Esophagus muscularis mucosa (tissue), 4 donors: ENCODE measurements at regions not wholly inside any gene's neighbourhood (a gene's known extent, or its start where the extent isn't known, plus 50 kb on each side); places are given as distances from the start of the nearest gene placed in this dataset.

ENCODE experiments used
- DNase-seq: peaks from one replicate; pipeline ENCODE4 v3.0.0-alpha.2; 2017; ENCODE audit errors: extremely low spot score
- H3K27ac ChIP-seq, 4 donors: fragments of 200-600 bp; sonication (generic); replicated peaks in 1 of 4; 1 replicate in 3 of 4; 2 replicates in 1 of 4; pipeline ENCODE4 v1.5.1; 2016 to 2019; ENCODE audit warnings: mild to moderate bottlenecking in 1 of 4
- H3K27me3 ChIP-seq, 4 donors: fragments of 200-600 bp; sonication (generic); one replicate each; pipeline versions ENCODE4 v1.5.1 to v1.6.0; 2016 to 2019
- H3K36me3 ChIP-seq, 4 donors: fragments of 200-600 bp; sonication (generic); one replicate each; pipeline ENCODE4 v1.5.1; 2016 to 2019
- H3K4me1 ChIP-seq, 4 donors: fragments of 200-600 bp; sonication (generic); one replicate each; pipeline ENCODE4 v1.5.1; 2016 to 2019
- H3K4me3 ChIP-seq, 4 donors: fragments of 200-600 bp; sonication (generic); 1 replicate in 2 of 4; 2 replicates in 2 of 4; pipeline ENCODE4 v1.5.1; 2016 to 2019; ENCODE audit warnings: mild to moderate bottlenecking in 4 of 4, moderate library complexity in 1 of 4
- H3K9me3 ChIP-seq, 4 donors: fragments of 200-600 bp; sonication (generic); 1 replicate in 3 of 4; 2 replicates in 1 of 4; pipeline ENCODE4 v1.5.1; 2016 to 2019
- EP300 ChIP-seq: sonication (generic); formaldehyde crosslinking; IDR thresholded peaks from one replicate; pipeline ENCODE4 v1.6.1; 2017; ENCODE audit warnings: antibody characterized with exemption
- POLR2A ChIP-seq: fragments of 450-650 bp; IDR thresholded peaks from one replicate; pipeline ENCODE4 v1.6.1; 2017; ENCODE audit warnings: antibody characterized with exemption, moderate library complexity, mild to moderate bottlenecking, low read depth
- POLR2AphosphoS5 ChIP-seq, 2 donors: sonication (generic); formaldehyde crosslinking; IDR thresholded peaks; one replicate each; pipeline ENCODE4 v1.6.1; 2017; ENCODE audit warnings: antibody characterized with exemption in 2 of 2
- WGBS: methylation state at CpG from one replicate; pipeline ENCODE4 v1.1.5; 2018; 5-methylcytosine and 5-hydroxymethylcytosine counted together
- intact Hi-C: fragments of 100-400 bp; cut with DNase I; formaldehyde crosslinking; loops from one replicate; pipeline ENCODE4 v1.15.1; 2023
- TF ChIP-seq, protein P1 (sequence below), 3 experiments: fragments of 200-600 bp in 2 of 3; fragments of 450-650 bp in 1 of 3; sonication (generic) in 2 of 3; IDR thresholded peaks; one replicate each; pipeline ENCODE4 v1.5.1; 2017 to 2019; ENCODE audit warnings: antibody characterized with exemption in 3 of 3, mild to moderate bottlenecking in 2 of 3, moderate library complexity in 1 of 3

DNA sequence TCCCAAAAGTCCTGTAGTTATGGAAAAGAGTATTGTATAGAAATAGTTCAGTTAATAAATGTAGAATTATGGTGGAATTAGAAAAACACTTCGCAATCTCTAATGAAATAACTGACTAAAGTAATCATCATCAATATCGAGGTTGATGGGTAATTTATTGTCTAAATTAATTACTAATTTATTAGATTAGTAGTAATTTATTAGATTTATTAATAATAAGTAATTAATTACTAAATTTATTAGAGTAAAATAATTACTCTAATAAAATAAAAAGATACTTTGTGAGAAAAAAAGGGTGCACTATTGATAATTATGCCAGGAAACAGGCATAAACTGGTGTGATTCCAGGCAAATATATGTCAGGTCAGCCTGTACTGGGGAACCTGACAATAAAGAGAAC is 455.6 kb downstream of the AASDHPPT start:
- 94% methylated on average over 2 of the region's 2 CpGs for WGBS
- Histone ChIP-seq H3K4me3 (no peak overlapping the region), H3K27me3 (no peaks in the 10 kb centered on the region), H3K36me3 (no peaks in the 10 kb centered on the region), H3K9me3 (peaks cover 0 to 2% (median 0%) of the 10 kb centered on the region in 4 donors), H3K4me1 (no peaks in the 10 kb centered on the region), H3K27ac (no peak overlapping the region)
- DNase-seq = no peak
- TF ChIP-seq POLR2A = no peak
- TF ChIP-seq EP300 = no peak
- TF ChIP-seq POLR2AphosphoS5 (IDR thresholded peaks at IDR 0.05) = no peak
- TF ChIP-seq, protein P1, sequence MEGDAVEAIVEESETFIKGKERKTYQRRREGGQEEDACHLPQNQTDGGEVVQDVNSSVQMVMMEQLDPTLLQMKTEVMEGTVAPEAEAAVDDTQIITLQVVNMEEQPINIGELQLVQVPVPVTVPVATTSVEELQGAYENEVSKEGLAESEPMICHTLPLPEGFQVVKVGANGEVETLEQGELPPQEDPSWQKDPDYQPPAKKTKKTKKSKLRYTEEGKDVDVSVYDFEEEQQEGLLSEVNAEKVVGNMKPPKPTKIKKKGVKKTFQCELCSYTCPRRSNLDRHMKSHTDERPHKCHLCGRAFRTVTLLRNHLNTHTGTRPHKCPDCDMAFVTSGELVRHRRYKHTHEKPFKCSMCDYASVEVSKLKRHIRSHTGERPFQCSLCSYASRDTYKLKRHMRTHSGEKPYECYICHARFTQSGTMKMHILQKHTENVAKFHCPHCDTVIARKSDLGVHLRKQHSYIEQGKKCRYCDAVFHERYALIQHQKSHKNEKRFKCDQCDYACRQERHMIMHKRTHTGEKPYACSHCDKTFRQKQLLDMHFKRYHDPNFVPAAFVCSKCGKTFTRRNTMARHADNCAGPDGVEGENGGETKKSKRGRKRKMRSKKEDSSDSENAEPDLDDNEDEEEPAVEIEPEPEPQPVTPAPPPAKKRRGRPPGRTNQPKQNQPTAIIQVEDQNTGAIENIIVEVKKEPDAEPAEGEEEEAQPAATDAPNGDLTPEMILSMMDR (IDR thresholded peaks at IDR 0.05) = no peak
- intact Hi-C loops = no loop called here

DNA sequence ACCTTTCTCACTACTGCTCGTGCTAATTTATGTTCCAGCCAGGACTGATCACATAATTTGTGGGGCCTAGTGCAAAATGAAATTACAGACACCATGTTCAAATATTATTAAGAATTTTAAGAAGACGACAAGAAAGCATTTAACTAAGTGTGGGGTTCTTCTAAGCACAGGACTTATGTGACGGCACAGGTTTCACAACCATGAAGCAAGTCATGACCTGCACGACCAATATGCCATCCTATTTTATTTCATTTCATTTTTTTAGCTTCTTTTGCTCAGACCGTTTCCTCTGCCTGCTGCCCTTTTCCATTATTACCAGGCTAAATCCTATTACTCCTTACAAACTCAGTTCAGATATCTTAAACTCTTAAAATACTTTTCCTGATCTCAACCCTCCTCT is 462.5 kb downstream of the AASDHPPT start:
- WGBS = 81% methylated on average over 5 of the region's 5 CpGs
- no peak for DNase-seq
- H3K27ac ChIP-seq = no peak overlapping the region
- intact Hi-C loops = no loop called here
- no peaks in the 10 kb centered on the region for H3K36me3 ChIP-seq
- TF ChIP-seq, protein P1 (IDR thresholded peaks at IDR 0.05) = no peak
- TF ChIP-seq POLR2AphosphoS5 (IDR thresholded peaks at IDR 0.05) = no peak
- no peak for TF ChIP-seq EP300
- TF ChIP-seq POLR2A = no peak
- H3K4me1 ChIP-seq = no peaks in the 10 kb centered on the region
- no peaks in the 10 kb centered on the region for H3K9me3 ChIP-seq
- H3K27me3 ChIP-seq = no peaks in the 10 kb centered on the region
- no peak overlapping the region for H3K4me3 ChIP-seq

DNA sequence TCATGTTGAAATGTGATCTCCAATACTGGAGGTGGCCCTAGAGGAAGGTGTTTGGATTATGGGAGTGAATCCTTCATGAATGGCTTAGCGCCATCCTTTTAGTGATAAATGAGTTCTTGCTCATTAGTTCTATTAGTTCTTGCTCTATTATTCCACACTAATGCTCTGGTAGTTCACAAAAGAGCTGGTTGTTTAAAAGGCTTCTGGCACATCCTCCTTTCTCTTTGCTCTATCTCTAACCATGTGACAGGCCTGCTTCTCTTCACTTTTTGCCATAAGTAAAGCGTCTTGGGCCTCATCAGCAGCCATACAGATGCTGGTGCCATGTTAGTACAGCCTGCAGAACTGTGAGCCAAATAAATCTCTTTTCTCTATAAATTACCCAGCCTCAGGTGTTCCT is 469.9 kb downstream of the GUCY1A2 start:
- no peaks in the 10 kb centered on the region for H3K9me3 ChIP-seq
- no peaks in the 10 kb centered on the region for H3K27me3 ChIP-seq
- intact Hi-C loops = no loop called here
- H3K27ac ChIP-seq = no peak overlapping the region
- H3K36me3 ChIP-seq = no peaks in the 10 kb centered on the region
- TF ChIP-seq, protein P1 (IDR thresholded peaks at IDR 0.05) = no peak
- TF ChIP-seq EP300 (no peak), POLR2A (no peak), POLR2AphosphoS5 (IDR thresholded peaks at IDR 0.05) (no peak)
- DNase-seq = no peak
- H3K4me1 ChIP-seq = no peaks in the 10 kb centered on the region
- 82% methylated on average over 2 of the region's 2 CpGs for WGBS
- H3K4me3 ChIP-seq = no peak overlapping the region

DNA sequence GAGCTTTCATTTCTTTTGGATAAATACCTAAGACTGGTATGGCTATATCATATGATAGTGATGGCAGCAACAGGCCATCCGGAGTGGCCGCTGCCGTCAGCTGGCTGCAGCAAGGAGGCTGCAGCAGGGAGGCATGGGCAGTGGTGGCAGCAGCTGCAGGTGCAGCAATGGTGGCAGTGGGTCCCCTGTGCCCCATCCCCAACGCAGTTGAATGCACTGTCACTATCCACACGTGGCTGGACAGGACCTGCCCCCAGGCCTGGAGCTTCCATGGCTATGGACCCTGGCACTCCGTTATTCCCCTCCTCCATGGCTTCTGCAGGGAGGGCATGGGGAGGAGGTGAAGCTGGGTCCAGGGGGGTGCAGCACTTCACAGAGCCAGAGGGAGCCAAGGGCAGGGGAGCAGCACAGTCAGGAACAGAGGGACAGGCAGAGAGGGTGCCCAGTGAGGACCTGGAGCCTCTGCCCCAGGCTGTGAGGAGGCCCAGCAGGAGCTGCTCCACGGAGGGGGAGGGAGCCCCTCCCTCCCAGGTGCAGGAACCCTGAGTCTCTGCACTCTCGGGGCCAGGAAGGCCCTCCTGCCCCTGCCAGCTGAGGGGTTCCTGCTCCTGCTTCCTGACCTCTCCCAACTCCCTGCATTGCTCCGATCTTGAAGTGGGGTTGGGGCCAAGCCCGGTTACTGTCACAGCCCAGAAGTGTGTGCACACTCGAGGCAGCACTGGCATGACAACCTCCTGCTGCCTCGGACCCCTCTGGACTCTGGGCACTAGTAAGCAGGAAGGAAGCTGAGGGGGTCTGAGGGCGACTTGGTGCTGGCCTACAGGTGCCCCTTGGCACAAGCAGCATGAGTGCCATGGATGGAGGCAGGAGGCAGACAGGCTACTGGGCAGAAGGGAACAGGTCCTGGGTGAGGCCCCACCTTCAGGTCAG is 466.3 kb downstream of the GUCY1A2 start:
- Histone ChIP-seq H3K4me1 (no peaks in the 10 kb centered on the region), H3K4me3 (no peak overlapping the region), H3K36me3 (no peaks in the 10 kb centered on the region), H3K27ac (no peak overlapping the region), H3K9me3 (peaks cover 0 to 6% (median 0%) of the 10 kb centered on the region in 4 donors), H3K27me3 (no peaks in the 10 kb centered on the region)
- WGBS = 84% methylated on average over 5 of the region's 13 CpGs
- no peak for DNase-seq
- no peak for TF ChIP-seq POLR2AphosphoS5 (IDR thresholded peaks at IDR 0.05)
- no peak for TF ChIP-seq EP300
- TF ChIP-seq POLR2A = no peak
- TF ChIP-seq, protein P1 (IDR thresholded peaks at IDR 0.05) = no peak
- intact Hi-C loops = no loop called here
